ENCODE measurements at regions not wholly inside any gene's neighbourhood (a gene's known extent, or its start where the extent isn't known, plus 50 kb on each side); places are given as distances from the start of the nearest gene placed in this dataset.

GRCh38 chr15:87461631-87462030 lies 794.9 kb downstream of the NTRK3 start:
- no peak overlapping the region for H4K5ac ChIP-seq (ENCODE audit: insufficient read length, low read depth, low read length)
- CTCF ChIA-PET (ENCODE audit: partially characterized antibody): no interaction called here
- no peak overlapping the region for H3K27ac ChIP-seq (ENCODE audit: low read depth, low read length)

More at GRCh38 chr15:87461631-87462030, 794.9 kb downstream of the NTRK3 start:
- DNase-seq (ENCODE audit: low read depth in 1 of 2, low spot score in 2 of 2): no peak
- no peak overlapping the region for H2AFZ ChIP-seq (ENCODE audit: low read length)
- no peak for TF ChIP-seq ZNF274 (IDR thresholded peaks at IDR 0.05; ENCODE audit: borderline replicate concordance, extremely low read depth, low read length)
- TF ChIP-seq CHD2 (IDR thresholded peaks at IDR 0.05; ENCODE audit: low read length): no peak
- TF ChIP-seq EP300 (IDR thresholded peaks at IDR 0.05; ENCODE audit: borderline replicate concordance in 1 of 2, low read depth in 2 of 2, low read length in 2 of 2): no peak
- TF ChIP-seq GTF2F1 (IDR thresholded peaks at IDR 0.05; ENCODE audit: borderline replicate concordance, low read depth, low read length): no peak
- no peak for TF ChIP-seq MAFK (IDR thresholded peaks at IDR 0.05; ENCODE audit: low read depth, low read length)
- TF ChIP-seq ASH2L (IDR thresholded peaks at IDR 0.05; ENCODE audit: low read length): no peak
- no peak for TF ChIP-seq TCF12 (IDR thresholded peaks at IDR 0.05; ENCODE audit: low read depth, low read length)
- no peak for TF ChIP-seq SIN3A (conservative IDR thresholded peaks at IDR 0.05 in 1 of 2, IDR thresholded peaks at IDR 0.05 in 1 of 2; ENCODE audit: low read depth in 1 of 2, low read length in 2 of 2)
- TF ChIP-seq NRF1 (IDR thresholded peaks at IDR 0.05; ENCODE audit: low read depth, low read length): no peak
- no peak for TF ChIP-seq PHF8 (conservative IDR thresholded peaks at IDR 0.05; ENCODE audit: low read depth, low read length)
- H2BK20ac ChIP-seq (ENCODE audit: low read length): no peak overlapping the region
- peaks cover 0 to 2% (median 0%) of the 10 kb centered on the region in 4 experiments; a peak in 1 of 7 replicates for H3K4me1 ChIP-seq (replicated peaks in 1 of 4; ENCODE audit: control insufficient read depth in 3 of 4, insufficient read depth in 4 of 4, low read length in 3 of 4)
- no peak overlapping the region for H2AK5ac ChIP-seq (ENCODE audit: low read depth, low read length)
- H3K4me3 ChIP-seq (ENCODE audit: extremely low read depth in 1 of 4, insufficient read depth in 2 of 4, low read depth in 3 of 4, low read length in 4 of 4): no peak overlapping the region
- POLR2A ChIA-PET (ENCODE audit: partially characterized antibody): no interaction called here
- H3K56ac ChIP-seq (replicated peaks; ENCODE audit: insufficient read length, low read depth, low read length): no peak overlapping the region
- no peak overlapping the region for H3K18ac ChIP-seq (ENCODE audit: extremely low read depth, low read length)
- H3K14ac ChIP-seq (ENCODE audit: insufficient read length): no peak overlapping the region
- no peaks in the 10 kb centered on the region for H3K36me3 ChIP-seq (ENCODE audit: control insufficient read depth in 2 of 4, insufficient read depth in 4 of 4, low read length in 3 of 4)
- no peaks in the 10 kb centered on the region for H3K79me2 ChIP-seq (ENCODE audit: control insufficient read depth in 1 of 2, insufficient read depth in 2 of 2, low read length in 2 of 2)
- H3K23ac ChIP-seq (ENCODE audit: insufficient read length): no peak overlapping the region
- H2BK120ac ChIP-seq (replicated peaks; ENCODE audit: low read depth, low read length): no peak overlapping the region
- no peaks in the 10 kb centered on the region for H3K27me3 ChIP-seq (replicated peaks in 1 of 4; ENCODE audit: control insufficient read depth in 3 of 4, extremely low read depth in 1 of 4, insufficient read depth in 3 of 4, low read length in 3 of 4)
- no peaks in the 10 kb centered on the region for H3K9me3 ChIP-seq (ENCODE audit: insufficient read depth in 2 of 2, low read depth in 1 of 2, low read length in 1 of 2)
- FAIRE-seq: no peak
- H2BK15ac ChIP-seq (ENCODE audit: low read length): no peak overlapping the region
- H3K4ac ChIP-seq (replicated peaks; ENCODE audit: insufficient read length, low read depth, low read length): no peak overlapping the region
- no peak overlapping the region for H4K8ac ChIP-seq (ENCODE audit: extremely low read depth, insufficient read depth, low read length)
- H3K79me1 ChIP-seq (ENCODE audit: low read depth, low read length): no peaks in the 10 kb centered on the region
- no peak overlapping the region for H3K9ac ChIP-seq (replicated peaks in 1 of 4; ENCODE audit: extremely low read depth in 1 of 4, low read depth in 3 of 4, low read length in 3 of 4)
- H4K91ac ChIP-seq (replicated peaks; ENCODE audit: insufficient read length, low read length): no peak overlapping the region
- no peak overlapping the region for H2BK5ac ChIP-seq (ENCODE audit: low read depth, low read length)
- H3K4me2 ChIP-seq (ENCODE audit: insufficient read depth in 1 of 2, low read depth in 2 of 2, low read length in 2 of 2): no peak overlapping the region
- no peak overlapping the region for H2BK12ac ChIP-seq (ENCODE audit: low read depth, low read length)
- no peaks in the 10 kb centered on the region for H4K20me1 ChIP-seq (replicated peaks in 1 of 2; ENCODE audit: control insufficient read depth in 1 of 2, insufficient read depth in 2 of 2, low read length in 2 of 2)
- no peaks in the 10 kb centered on the region for H3K23me2 ChIP-seq (ENCODE audit: low read depth, low read length)
